ENCODE measurements at regions not wholly inside any gene's neighbourhood (a gene's known extent, or its start where the extent isn't known, plus 50 kb on each side); places are given as distances from the start of the nearest gene placed in this dataset.
A peak's percentile ranks its signal among the peaks of the same experiment; 100 is the strongest.

DNA sequence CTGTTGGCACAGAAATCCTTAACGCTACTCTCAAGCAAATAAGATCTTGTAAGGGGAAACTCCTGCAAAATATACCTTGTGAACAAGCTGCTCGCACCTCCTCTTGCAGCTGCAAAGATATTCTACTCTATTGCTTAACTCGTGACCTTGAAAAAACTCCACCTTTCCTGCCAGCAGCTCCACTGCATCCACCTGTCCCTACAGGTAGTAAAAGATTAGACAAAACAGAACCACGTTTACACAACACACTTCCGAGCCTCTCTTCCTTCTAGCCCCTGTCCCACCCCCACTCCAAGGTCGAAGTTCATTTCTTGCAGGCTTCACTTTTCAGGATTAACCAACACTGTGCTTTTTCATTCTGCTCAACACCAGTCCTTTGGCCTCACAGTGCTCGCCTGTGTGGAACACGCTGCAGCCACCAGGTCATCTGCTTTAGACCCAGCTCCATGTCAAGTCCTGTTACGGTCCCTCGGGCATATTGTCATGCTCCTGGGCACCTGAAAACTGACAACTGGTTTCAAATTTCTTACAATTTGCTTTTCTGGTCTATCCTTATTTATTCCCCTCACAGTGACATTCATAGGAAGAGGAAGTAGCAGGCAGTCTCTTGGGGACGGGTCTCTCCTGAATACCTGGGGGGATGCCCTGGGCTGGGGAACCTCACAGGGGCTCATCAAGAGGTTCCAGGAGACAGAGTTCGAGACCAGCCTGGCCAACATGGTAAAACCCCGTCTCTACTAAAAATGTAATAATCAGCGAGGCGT is 165.8 kb upstream of the KLF14 start:
- Mint-ChIP-seq H3K27ac (peak overlapping the region; percentile 77 to 94), H3K36me3 (peaks cover 38% of the 10 kb centered on the region), H3K4me1 (ENCODE audit: low read depth in 2 of 2) (peaks cover 76 to 80% of the 10 kb centered on the region in 2 donors), H3K4me3 (no peak overlapping the region), H3K27me3 (no peaks in the 10 kb centered on the region), H3K9me3 (no peaks in the 10 kb centered on the region)
- DNase-seq (ENCODE audit: low spot score) (no peak), ATAC-seq (no peak)

DNA sequence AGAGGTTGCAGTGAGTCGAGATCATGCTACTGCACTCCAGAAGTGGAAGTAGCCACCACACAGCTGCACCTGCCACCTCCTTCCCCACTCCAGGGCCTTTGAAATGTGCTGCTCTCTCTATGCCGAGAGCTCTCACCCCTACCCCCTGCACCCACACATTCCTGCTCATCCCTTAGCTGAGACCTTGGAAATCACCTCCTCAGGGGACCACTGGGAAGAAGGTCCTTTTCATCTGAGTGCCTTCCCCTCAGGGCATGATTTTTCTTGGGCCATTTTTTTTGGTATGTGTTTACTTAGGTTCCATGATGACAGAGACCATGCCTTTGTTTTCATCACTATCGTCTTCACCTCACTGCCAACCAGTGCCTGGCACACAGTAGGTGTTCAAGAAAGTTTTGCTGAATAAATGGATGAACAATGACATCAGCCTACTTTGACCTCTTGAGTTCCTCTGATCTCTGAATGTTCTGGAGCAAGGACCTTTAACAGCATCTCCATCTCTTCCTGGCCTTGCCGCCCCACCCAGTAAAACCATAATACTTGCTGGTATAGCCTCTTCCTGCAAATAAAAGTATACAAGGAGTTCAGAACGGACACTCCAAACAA is 166.6 kb upstream of the KLF14 start:
- H3K9me3 Mint-ChIP-seq, result no peaks in the 10 kb centered on the region
- peak overlapping the region; percentile 84 to 94 for H3K27ac Mint-ChIP-seq
- H3K36me3 Mint-ChIP-seq, result peaks cover 32% of the 10 kb centered on the region
- peaks cover 71 to 76% of the 10 kb centered on the region in 2 donors for H3K4me1 Mint-ChIP-seq (ENCODE audit: low read depth in 2 of 2)
- no peaks in the 10 kb centered on the region for H3K27me3 Mint-ChIP-seq
- no peak for ATAC-seq
- H3K4me3 Mint-ChIP-seq, result peak overlapping the region; percentile 8
- DNase-seq (ENCODE audit: low spot score), result no peak

DNA sequence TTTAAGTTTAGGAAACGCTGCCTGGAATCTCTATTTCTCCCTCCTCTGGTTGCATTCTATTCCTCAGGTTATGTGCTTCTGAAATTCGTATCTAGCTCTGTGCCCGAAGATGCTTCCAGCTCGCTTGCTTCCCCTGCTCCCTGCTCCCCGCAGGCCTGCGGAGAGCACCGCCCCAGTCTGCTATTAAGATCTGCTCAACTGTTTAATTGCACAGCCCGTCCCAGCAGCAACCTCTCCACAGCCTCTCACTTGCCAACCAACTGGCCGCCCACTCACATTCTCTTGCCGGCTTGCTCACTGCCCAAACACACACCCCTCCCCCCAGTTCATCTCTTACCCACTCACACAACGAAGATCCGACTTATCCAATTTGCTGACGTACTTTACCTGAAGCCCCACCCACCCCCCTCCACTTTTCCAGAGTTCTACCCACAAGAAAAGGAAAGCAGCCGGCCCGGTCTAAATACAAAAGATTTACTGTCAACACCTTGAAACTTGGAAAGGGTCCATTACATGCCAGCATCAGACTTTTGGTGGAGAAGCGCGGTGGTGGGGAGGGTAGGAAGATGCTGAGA is 167.3 kb upstream of the KLF14 start:
- H3K27ac Mint-ChIP-seq, result peak overlapping the region; percentile 84 to 94
- DNase-seq (ENCODE audit: low spot score) (no peak), ATAC-seq (no peak)
- H3K4me1 Mint-ChIP-seq (ENCODE audit: low read depth in 2 of 2), result peaks cover 72 to 76% of the 10 kb centered on the region in 2 donors
- H3K4me3 Mint-ChIP-seq, result peak overlapping the region; percentile 40
- H3K9me3 Mint-ChIP-seq, result no peaks in the 10 kb centered on the region
- H3K27me3 Mint-ChIP-seq, result no peaks in the 10 kb centered on the region
- H3K36me3 Mint-ChIP-seq, result peaks cover 25% of the 10 kb centered on the region

DNA sequence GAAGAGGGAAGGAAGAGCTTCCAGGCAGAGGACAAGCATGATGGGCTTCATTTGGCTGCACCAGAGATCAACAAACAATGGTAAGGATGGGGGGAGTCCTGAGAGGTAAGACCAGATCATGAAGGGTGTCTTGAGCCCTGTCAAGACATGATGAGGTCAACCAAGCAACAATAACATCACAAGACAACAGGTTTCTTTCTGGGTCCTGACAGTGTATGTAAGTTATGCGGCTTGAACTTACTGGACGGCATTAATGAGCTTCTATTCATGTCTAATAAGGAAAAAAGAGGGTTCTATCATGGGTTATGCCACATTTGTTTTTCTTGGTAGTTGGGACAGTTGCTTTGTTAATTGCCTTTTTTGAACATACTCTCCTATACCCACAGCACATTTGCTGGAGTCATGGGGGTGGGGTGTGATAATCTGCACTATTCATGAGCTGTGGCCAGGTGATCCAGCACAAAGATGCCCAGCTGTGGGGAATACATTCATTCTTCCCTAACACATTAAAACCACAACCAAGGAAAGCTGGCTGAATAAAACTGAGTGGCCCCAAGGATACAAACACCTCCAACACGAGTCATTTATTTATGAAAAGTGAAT is 168.8 kb upstream of the KLF14 start:
- H3K27ac Mint-ChIP-seq, result peak overlapping the region; percentile 84 to 94
- ATAC-seq (no peak), DNase-seq (ENCODE audit: low spot score) (no peak)
- H3K9me3 Mint-ChIP-seq, result no peaks in the 10 kb centered on the region
- H3K36me3 Mint-ChIP-seq, result peaks cover 26% of the 10 kb centered on the region
- peaks cover 69 to 74% of the 10 kb centered on the region in 2 donors for H3K4me1 Mint-ChIP-seq (ENCODE audit: low read depth in 2 of 2)
- peak overlapping the region; percentile 80 for H3K4me3 Mint-ChIP-seq
- no peaks in the 10 kb centered on the region for H3K27me3 Mint-ChIP-seq

DNA sequence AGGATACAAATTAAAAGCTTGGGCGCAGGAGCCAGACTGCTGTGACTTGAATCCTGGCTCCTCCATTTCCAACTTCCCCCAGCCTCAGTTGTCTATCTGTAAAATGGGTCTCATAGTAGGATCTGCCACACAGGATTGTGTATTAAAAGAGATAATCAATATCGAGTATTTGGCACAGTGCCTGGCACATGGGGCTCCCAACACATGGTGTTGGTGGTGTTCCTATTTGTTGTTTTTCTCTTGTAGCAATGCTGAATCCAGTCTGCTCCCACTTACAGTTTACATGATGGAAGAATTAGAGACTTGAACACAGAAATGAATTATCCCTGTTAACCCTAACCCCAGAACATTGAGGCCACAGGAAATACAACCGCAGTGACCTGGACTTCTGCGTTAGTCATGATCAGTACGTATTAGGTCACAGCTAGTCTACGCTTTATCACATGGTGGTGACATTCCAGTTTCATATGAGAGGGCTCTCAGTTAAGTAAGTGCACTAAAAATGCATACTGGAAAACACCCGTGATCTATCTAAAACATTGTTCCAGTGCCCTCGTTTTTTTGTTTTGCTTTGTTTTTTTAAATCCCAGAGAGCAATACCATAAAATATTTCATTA is 169.5 kb upstream of the KLF14 start:
- H3K4me1 Mint-ChIP-seq (ENCODE audit: low read depth in 2 of 2), result peaks cover 65 to 70% of the 10 kb centered on the region in 2 donors
- H3K27me3 Mint-ChIP-seq, result no peaks in the 10 kb centered on the region
- ATAC-seq (peak; percentile 63 to 78), DNase-seq (ENCODE audit: low spot score) (no peak)
- H3K27ac Mint-ChIP-seq, result peak overlapping the region; percentile 84 to 94
- peaks cover 26% of the 10 kb centered on the region for H3K36me3 Mint-ChIP-seq
- H3K9me3 Mint-ChIP-seq, result no peaks in the 10 kb centered on the region
- peak overlapping the region; percentile 80 for H3K4me3 Mint-ChIP-seq

DNA sequence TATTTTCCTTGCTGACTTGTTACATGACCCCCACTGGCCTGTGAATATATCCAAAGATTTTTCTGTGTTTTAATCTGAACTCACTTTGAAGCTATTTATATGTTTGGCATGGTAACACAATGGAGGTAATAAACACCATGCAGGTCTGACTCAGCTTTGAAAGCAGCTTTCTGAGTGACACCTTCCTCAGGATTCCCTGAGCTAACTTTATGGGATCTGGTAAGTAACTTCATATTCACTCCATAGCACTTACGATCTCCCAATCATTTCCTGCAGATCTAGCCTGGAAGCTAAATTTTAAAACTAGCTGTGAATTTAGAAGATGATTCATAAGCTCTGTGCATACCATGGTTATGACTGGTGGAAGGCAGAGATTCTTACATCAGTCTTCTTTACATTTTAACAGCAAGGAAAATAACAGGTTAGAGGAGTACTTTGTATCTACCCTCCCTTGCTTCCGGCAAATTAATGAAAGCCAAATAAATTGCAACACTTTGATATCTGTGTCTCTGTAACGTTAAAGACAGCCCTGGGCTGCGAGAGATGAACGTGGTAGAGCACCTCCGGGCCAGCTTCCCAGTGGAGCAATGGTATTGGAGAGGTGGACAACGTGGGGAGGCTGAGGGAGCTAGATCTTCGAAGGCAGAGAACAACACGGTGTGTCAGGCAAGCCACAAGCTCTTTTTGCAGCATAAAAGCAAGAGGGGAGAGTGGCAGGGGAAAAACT is 170.2 kb upstream of the KLF14 start:
- no peak for DNase-seq (ENCODE audit: low spot score)
- H3K27ac Mint-ChIP-seq, result peak overlapping the region; percentile 84 to 94
- peaks cover 26% of the 10 kb centered on the region for H3K36me3 Mint-ChIP-seq
- peak overlapping the region; percentile 80 for H3K4me3 Mint-ChIP-seq
- peak in 1 of 2 donors; percentile 54 for ATAC-seq
- peaks cover 71 to 76% of the 10 kb centered on the region in 2 donors for H3K4me1 Mint-ChIP-seq (ENCODE audit: low read depth in 2 of 2)
- H3K9me3 Mint-ChIP-seq, result no peaks in the 10 kb centered on the region
- no peaks in the 10 kb centered on the region for H3K27me3 Mint-ChIP-seq

DNA sequence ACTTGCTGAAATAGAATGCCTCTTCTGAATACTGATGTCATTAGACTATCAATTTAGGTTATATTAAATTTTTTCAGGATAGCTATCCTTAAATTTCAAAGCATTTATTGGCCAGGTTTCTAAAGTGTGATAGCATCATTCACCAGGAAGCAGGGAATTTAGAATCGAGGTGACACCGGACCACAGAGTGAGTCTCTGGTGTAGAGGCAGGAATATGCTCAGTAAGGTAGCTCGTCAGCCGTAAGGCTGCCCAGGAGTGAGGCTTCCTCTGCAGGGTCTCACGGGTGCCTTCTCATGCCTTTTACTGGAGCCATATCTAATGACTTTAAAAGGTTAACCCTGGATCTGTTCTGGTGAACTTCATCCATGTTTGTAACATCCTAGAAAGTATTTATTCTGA is 170.8 kb upstream of the KLF14 start:
- peak overlapping the region; percentile 84 to 94 for H3K27ac Mint-ChIP-seq
- H3K27me3 Mint-ChIP-seq, result no peaks in the 10 kb centered on the region
- no peak for ATAC-seq
- H3K36me3 Mint-ChIP-seq, result peaks cover 29% of the 10 kb centered on the region
- peak overlapping the region; percentile 80 for H3K4me3 Mint-ChIP-seq
- no peak for DNase-seq (ENCODE audit: low spot score)
- peaks cover 73 to 76% of the 10 kb centered on the region in 2 donors for H3K4me1 Mint-ChIP-seq (ENCODE audit: low read depth in 2 of 2)
- H3K9me3 Mint-ChIP-seq, result no peaks in the 10 kb centered on the region

DNA sequence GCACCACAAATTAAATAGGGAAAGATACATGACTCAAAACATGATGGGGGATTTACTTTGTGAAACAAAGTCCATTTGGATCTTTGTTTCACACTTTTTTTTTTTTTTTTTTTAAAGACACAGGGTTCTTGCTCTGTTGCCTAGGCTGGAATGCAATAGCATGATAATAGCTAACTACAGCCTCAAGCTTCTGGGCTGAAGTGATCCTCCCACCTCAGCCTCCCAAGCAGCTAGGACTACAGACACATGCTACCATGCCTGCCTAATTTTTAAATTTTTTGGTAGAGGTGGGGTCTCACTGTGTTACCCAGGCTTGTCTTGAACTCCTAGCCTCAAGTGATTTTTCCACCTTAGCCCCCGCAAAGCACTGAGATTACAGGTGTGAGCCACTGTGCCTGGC is 172.6 kb upstream of the KLF14 start:
- peak overlapping the region; percentile 27 for H3K4me3 Mint-ChIP-seq
- DNase-seq (ENCODE audit: low spot score) (no peak), ATAC-seq (no peak)
- H3K36me3 Mint-ChIP-seq, result peaks cover 41% of the 10 kb centered on the region
- no peaks in the 10 kb centered on the region for H3K9me3 Mint-ChIP-seq
- H3K4me1 Mint-ChIP-seq (ENCODE audit: low read depth in 2 of 2), result peaks cover 76 to 79% of the 10 kb centered on the region in 2 donors
- peak overlapping the region; percentile 65 to 94 for H3K27ac Mint-ChIP-seq
- no peaks in the 10 kb centered on the region for H3K27me3 Mint-ChIP-seq

DNA sequence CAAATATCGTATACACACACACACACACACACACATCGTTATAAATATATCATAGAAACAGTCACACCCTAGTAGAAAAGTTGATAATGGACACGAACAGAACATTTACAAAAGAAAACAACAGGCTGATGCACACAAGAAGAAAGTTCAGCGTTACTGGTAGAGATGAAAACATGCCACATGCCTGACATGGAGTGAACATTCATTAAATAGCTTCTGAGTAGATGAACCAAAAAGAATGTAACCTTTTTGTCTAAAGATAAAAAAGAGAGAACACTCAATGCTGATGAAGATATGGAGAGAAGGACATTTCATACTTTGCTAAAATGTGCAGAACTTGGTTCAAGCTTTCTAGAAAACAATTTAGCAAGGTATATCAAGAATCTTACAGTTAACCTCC is 173.4 kb upstream of the KLF14 start:
- H3K27ac Mint-ChIP-seq, result peak overlapping the region; percentile 45 to 94
- H3K9me3 Mint-ChIP-seq, result no peaks in the 10 kb centered on the region
- no peaks in the 10 kb centered on the region for H3K27me3 Mint-ChIP-seq
- no peak for ATAC-seq
- H3K4me1 Mint-ChIP-seq (ENCODE audit: low read depth in 2 of 2), result peaks cover 73 to 85% of the 10 kb centered on the region in 2 donors
- DNase-seq (ENCODE audit: low spot score), result no peak
- H3K4me3 Mint-ChIP-seq, result peak overlapping the region; percentile 43
- peaks cover 50% of the 10 kb centered on the region for H3K36me3 Mint-ChIP-seq

DNA sequence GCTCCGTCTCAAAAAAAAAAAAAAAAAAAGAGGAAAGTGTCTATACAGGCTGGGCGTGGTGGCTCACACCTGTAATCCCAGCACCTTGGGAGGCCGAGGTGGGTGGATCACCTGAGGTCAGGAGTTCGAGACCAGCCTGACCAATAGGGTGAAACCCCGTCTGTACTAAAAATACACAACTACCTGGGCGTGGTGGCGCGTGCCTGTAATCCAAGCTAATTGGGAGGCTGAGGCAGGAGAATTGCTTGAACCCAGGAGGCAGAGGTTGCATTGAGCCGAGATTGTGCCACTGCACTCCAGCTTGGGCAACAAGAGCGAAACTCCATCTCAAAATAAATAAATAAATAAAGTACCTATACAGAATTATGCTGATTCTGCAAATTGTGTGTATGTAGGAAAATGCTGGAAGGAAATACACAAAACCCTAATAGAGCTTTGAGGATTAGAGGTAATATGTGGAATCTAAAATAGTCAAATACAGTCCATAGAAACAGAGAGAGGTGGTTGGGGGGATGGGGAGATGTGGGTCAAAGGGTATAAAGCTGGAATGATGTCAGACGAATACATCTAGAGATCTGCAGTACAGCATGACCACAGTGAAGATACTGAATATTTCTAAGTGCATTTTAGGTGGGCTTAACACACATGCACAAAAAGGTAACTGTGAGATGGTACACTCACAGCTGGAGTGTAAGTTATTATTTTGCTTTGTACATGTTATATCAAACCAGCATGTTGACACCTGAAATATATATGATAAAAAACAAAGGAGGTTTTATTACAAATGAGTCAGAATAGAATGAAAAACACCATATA is 174.5 kb upstream of the KLF14 start:
- DNase-seq (ENCODE audit: low spot score), result no peak
- H3K27me3 Mint-ChIP-seq, result no peaks in the 10 kb centered on the region
- peak overlapping the region; percentile 90 to 94 for H3K27ac Mint-ChIP-seq
- peaks cover 71 to 84% of the 10 kb centered on the region in 2 donors for H3K4me1 Mint-ChIP-seq (ENCODE audit: low read depth in 2 of 2)
- H3K4me3 Mint-ChIP-seq, result peak overlapping the region; percentile 83
- H3K36me3 Mint-ChIP-seq, result peaks cover 50% of the 10 kb centered on the region
- no peak for ATAC-seq
- no peaks in the 10 kb centered on the region for H3K9me3 Mint-ChIP-seq

DNA sequence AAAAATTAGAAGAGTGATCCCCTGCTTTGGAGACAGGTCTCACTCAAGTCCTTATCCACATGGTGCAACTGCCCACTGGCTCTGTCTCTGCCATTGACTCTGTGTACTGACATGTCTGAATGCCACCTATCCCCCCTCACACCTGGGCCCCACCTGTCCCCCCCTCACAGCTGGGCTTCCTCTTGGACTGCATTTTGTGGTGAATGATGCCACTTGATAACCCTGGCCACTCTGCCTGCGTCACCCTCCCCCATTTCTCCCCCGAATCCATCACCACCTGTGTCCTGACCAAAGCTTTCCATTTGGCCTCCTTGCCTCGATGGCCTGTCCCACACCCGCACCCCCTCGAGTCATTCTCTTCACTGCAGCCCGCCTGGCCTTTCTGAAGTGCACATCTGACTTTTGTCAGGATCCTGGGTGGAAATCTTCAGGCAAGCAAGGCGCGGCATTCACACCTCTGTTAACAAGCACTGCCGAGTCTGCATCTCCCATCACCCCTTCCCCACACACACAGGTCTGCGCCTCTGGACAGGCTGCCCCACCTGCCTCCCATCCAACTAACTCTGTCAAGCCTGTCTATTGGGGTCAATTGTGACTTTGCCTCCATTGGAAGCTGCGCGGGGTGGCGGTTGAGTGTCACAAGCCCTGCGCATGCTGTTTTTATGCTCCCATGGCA is 175.3 kb upstream of the KLF14 start:
- peaks cover 43% of the 10 kb centered on the region for H3K36me3 Mint-ChIP-seq
- no peaks in the 10 kb centered on the region for H3K9me3 Mint-ChIP-seq
- H3K27ac Mint-ChIP-seq, result peak overlapping the region; percentile 90 to 94
- H3K27me3 Mint-ChIP-seq, result no peaks in the 10 kb centered on the region
- ATAC-seq (no peak), DNase-seq (ENCODE audit: low spot score) (no peak)
- H3K4me1 Mint-ChIP-seq (ENCODE audit: low read depth in 2 of 2), result peaks cover 70 to 84% of the 10 kb centered on the region in 2 donors
- peak overlapping the region; percentile 83 for H3K4me3 Mint-ChIP-seq
